ENCODE measurements at regions not wholly inside any gene's neighbourhood (a gene's known extent, or its start where the extent isn't known, plus 50 kb on each side); places are given as distances from the start of the nearest gene placed in this dataset.

DNA sequence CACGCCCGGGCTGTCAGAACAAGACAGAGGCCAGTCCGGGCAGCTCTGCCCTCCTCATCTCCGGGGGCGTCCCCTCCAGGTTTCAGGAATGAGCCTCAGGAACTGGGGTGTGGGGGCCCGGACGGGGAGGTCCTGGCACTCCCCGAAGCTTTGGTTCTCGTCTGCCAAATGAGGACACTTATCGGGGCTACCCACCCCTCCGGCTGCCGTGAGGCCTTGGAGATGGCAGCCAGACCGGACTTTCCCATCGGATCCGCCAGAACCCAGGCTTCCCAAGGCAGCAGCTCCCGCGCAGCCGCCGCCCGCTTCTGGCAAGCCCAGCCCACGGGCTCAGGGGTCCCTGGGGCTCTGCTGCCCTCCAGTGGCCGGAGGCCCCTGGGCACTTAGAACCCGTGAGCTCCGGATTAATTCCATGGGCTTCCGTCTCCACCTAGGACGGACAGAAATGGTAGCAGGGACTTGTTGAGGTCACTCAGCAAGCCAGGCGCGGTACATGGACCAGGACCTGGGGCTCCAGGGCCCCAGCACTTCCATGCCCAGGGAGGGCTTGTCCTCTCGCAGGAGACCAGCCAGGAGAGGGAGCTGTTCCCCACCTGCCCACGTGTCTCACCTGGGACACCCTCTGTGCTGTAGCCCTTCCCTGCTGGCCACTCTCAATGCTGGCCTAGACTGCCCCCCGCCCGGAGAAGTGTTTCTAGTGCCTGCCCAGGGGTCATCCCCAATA is 89.4 kb downstream of the LINGO1 start (continued):
- TF ChIP-seq TRIM28 (IDR thresholded peaks at IDR 0.05) (no peak), MIER1 (IDR thresholded peaks at IDR 0.05; ENCODE audit: low read depth) (no peak), RCOR1 (IDR thresholded peaks at IDR 0.05; ENCODE audit: borderline replicate concordance in 1 of 2, low read depth in 2 of 2, low read length in 2 of 2) (0 out of 4 replicates have a peak, but pooled peaks of 1 of the 2 experiments have one; percentile 43), RFX1 (IDR thresholded peaks at IDR 0.05) (no peak), NEUROD1 (IDR thresholded peaks at IDR 0.05; ENCODE audit: borderline replicate concordance, low read depth, low read length, partially characterized antibody) (peak; percentile 28), CBX5 (IDR thresholded peaks at IDR 0.05; ENCODE audit: borderline replicate concordance, low read depth) (no peak), ATF7 (IDR thresholded peaks at IDR 0.05) (0 out of 2 replicates have a peak, but pooled peaks have one; percentile 50), POLR2AphosphoS5 (IDR thresholded peaks at IDR 0.05; ENCODE audit: control insufficient read depth, insufficient read depth, low read depth, low read length) (no peak), ETV6 (IDR thresholded peaks at IDR 0.05; ENCODE audit: borderline replicate concordance in 1 of 2, low read depth in 2 of 2, low read length in 1 of 2) (no peak), ETV6 (CRISPR knock-in tag; IDR thresholded peaks at IDR 0.05; ENCODE audit: borderline replicate concordance) (no peak), CBX3 (IDR thresholded peaks at IDR 0.05; ENCODE audit: borderline replicate concordance in 1 of 2, low read length in 2 of 2) (no peak), MEF2A (IDR thresholded peaks at IDR 0.05; ENCODE audit: control insufficient read depth, low read depth, low read length) (no peak), NCOA1 (IDR thresholded peaks at IDR 0.05; ENCODE audit: low read depth) (no peak), CREM (IDR thresholded peaks at IDR 0.05; ENCODE audit: low read depth) (peak; percentile 49; the same call in 1 of the 2 replicates)
- TF ChIP-seq, protein P1, sequence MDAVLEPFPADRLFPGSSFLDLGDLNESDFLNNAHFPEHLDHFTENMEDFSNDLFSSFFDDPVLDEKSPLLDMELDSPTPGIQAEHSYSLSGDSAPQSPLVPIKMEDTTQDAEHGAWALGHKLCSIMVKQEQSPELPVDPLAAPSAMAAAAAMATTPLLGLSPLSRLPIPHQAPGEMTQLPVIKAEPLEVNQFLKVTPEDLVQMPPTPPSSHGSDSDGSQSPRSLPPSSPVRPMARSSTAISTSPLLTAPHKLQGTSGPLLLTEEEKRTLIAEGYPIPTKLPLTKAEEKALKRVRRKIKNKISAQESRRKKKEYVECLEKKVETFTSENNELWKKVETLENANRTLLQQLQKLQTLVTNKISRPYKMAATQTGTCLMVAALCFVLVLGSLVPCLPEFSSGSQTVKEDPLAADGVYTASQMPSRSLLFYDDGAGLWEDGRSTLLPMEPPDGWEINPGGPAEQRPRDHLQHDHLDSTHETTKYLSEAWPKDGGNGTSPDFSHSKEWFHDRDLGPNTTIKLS (IDR thresholded peaks at IDR 0.05; ENCODE audit: borderline replicate concordance, low read depth), result peak; percentile 64; the same call in 1 of the 2 replicates
- TF ChIP-seq, protein P2, sequence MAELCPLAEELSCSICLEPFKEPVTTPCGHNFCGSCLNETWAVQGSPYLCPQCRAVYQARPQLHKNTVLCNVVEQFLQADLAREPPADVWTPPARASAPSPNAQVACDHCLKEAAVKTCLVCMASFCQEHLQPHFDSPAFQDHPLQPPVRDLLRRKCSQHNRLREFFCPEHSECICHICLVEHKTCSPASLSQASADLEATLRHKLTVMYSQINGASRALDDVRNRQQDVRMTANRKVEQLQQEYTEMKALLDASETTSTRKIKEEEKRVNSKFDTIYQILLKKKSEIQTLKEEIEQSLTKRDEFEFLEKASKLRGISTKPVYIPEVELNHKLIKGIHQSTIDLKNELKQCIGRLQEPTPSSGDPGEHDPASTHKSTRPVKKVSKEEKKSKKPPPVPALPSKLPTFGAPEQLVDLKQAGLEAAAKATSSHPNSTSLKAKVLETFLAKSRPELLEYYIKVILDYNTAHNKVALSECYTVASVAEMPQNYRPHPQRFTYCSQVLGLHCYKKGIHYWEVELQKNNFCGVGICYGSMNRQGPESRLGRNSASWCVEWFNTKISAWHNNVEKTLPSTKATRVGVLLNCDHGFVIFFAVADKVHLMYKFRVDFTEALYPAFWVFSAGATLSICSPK (IDR thresholded peaks at IDR 0.05; ENCODE audit: borderline replicate concordance), result no peak
- TF ChIP-seq, protein P3, sequence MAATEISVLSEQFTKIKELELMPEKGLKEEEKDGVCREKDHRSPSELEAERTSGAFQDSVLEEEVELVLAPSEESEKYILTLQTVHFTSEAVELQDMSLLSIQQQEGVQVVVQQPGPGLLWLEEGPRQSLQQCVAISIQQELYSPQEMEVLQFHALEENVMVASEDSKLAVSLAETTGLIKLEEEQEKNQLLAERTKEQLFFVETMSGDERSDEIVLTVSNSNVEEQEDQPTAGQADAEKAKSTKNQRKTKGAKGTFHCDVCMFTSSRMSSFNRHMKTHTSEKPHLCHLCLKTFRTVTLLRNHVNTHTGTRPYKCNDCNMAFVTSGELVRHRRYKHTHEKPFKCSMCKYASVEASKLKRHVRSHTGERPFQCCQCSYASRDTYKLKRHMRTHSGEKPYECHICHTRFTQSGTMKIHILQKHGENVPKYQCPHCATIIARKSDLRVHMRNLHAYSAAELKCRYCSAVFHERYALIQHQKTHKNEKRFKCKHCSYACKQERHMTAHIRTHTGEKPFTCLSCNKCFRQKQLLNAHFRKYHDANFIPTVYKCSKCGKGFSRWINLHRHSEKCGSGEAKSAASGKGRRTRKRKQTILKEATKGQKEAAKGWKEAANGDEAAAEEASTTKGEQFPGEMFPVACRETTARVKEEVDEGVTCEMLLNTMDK (IDR thresholded peaks at IDR 0.05; ENCODE audit: borderline replicate concordance, insufficient read depth, low read depth, low read length, poor library complexity, severe bottlenecking), result peak; percentile 9
- TF ChIP-seq, protein P4, sequence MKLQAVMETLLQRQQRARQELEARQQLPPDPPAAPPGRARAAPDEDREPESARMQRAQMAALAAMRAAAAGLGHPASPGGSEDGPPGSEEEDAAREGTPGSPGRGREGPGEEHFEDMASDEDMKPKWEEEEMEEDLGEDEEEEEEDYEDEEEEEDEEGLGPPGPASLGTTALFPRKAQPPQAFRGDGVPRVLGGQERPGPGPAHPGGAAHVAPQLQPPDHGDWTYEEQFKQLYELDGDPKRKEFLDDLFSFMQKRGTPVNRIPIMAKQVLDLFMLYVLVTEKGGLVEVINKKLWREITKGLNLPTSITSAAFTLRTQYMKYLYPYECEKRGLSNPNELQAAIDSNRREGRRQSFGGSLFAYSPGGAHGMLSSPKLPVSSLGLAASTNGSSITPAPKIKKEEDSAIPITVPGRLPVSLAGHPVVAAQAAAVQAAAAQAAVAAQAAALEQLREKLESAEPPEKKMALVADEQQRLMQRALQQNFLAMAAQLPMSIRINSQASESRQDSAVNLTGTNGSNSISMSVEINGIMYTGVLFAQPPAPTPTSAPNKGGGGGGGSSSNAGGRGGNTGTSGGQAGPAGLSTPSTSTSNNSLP (IDR thresholded peaks at IDR 0.05; ENCODE audit: borderline replicate concordance, low read depth, low read length), result no peak
- TF ChIP-seq, protein P5, sequence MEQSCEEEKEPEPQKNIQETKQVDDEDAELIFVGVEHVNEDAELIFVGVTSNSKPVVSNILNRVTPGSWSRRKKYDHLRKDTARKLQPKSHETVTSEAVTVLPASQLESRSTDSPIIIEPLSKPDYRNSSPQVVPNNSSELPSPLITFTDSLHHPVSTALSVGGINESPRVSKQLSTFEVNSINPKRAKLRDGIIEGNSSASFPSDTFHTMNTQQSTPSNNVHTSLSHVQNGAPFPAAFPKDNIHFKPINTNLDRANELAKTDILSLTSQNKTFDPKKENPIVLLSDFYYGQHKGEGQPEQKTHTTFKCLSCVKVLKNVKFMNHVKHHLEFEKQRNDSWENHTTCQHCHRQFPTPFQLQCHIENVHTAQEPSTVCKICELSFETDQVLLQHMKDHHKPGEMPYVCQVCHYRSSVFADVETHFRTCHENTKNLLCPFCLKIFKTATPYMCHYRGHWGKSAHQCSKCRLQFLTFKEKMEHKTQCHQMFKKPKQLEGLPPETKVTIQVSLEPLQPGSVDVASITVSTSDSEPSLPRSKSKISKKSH (CRISPR knock-in tag; IDR thresholded peaks at IDR 0.05), result no peak

Data from K562 (cell line).